CD14-positive monocyte (primary cell): ENCODE measurements at regions not wholly inside any gene's neighbourhood (a gene's known extent, or its start where the extent isn't known, plus 50 kb on each side); places are given as distances from the start of the nearest gene placed in this dataset.

ENCODE experiments used
- DNase-seq, 3 donors: peaks; one replicate each; pipeline ENCODE4 v3.0.0-alpha.2; 2011 to 2022
- H2AFZ ChIP-seq: 2 replicates; pipeline ENCODE4 v1.6.0; 2012; ENCODE audit warnings: mild to moderate bottlenecking, low read depth, low read length, inconsistent platforms; ENCODE audit not compliant: insufficient read depth, poor library complexity, severe bottlenecking
- H3K27ac ChIP-seq, 2 donors: 1 replicate in 1 of 2; 2 replicates in 1 of 2; pipeline ENCODE4 v1.5.1; 2012 to 2013; ENCODE audit warnings: low read length in 2 of 2, control low read depth in 1 of 2, inconsistent platforms in 1 of 2, low read depth in 1 of 2, mild to moderate bottlenecking in 1 of 2
- H3K27me3 ChIP-seq, 2 donors: one replicate each; pipeline versions ENCODE4 v1.6.0 to v1.6.1; 2011 to 2013; ENCODE audit warnings: low read length in 2 of 2; ENCODE audit not compliant: control insufficient read depth in 2 of 2, insufficient read depth in 2 of 2
- H3K36me3 ChIP-seq, 2 donors: replicated peaks in 1 of 2; 1 replicate in 1 of 2; 2 replicates in 1 of 2; pipeline versions ENCODE4 v1.5.1 to v1.6.1; 2012 to 2013; ENCODE audit warnings: low read length in 2 of 2, control low read depth in 1 of 2, inconsistent platforms in 1 of 2, mild to moderate bottlenecking in 1 of 2; ENCODE audit not compliant: insufficient read depth in 2 of 2, control insufficient read depth in 1 of 2
- H3K4me1 ChIP-seq, 2 donors: 1 replicate in 1 of 2; 2 replicates in 1 of 2; pipeline versions ENCODE4 v1.5.1 to v1.6.1; 2012 to 2013; ENCODE audit warnings: low read length in 2 of 2, control low read depth in 1 of 2, inconsistent platforms in 1 of 2, mild to moderate bottlenecking in 1 of 2, moderate library complexity in 1 of 2; ENCODE audit not compliant: insufficient read depth in 2 of 2, control insufficient read depth in 1 of 2
- H3K4me2 ChIP-seq: replicated peaks from 2 replicates; pipeline ENCODE3; 2012; ENCODE audit warnings: low read length, moderate library complexity, mild to moderate bottlenecking; ENCODE audit not compliant: poor library complexity, severe bottlenecking; ENCODE audit errors: extremely low read depth
- H3K4me3 ChIP-seq, 3 experiments: fragments of 200-600 bp in 1 of 3; sonication (generic) in 1 of 3; replicated peaks in 1 of 3; 1 replicate in 2 of 3; 2 replicates in 1 of 3; pipeline ENCODE4 v1.5.1; 2011 to 2013; ENCODE audit warnings: low read length in 3 of 3, mild to moderate bottlenecking in 3 of 3, control low read depth in 2 of 3, low read depth in 2 of 3, inconsistent platforms in 1 of 3, moderate library complexity in 1 of 3
- H3K79me2 ChIP-seq: 2 replicates; pipeline ENCODE4 v1.6.0; 2012; ENCODE audit warnings: mild to moderate bottlenecking, control low read depth, inconsistent platforms, low read length, moderate library complexity; ENCODE audit not compliant: insufficient read depth
- H3K9ac ChIP-seq: 2 replicates; pipeline ENCODE4 v1.6.0; 2017; ENCODE audit warnings: low read length, mild to moderate bottlenecking; ENCODE audit not compliant: insufficient read depth, poor library complexity, severe bottlenecking
- H3K9me3 ChIP-seq, 2 donors: replicated peaks in 1 of 2; 1 replicate in 1 of 2; 2 replicates in 1 of 2; pipeline versions ENCODE4 v1.5.1 to v1.6.1; 2012 to 2013; ENCODE audit warnings: low read length in 2 of 2, control low read depth in 1 of 2; ENCODE audit not compliant: control insufficient read depth in 1 of 2, insufficient read depth in 1 of 2
- H4K20me1 ChIP-seq: 2 replicates; pipeline ENCODE4 v1.6.0; 2012; ENCODE audit warnings: mild to moderate bottlenecking, low read length, control low read depth, moderate library complexity; ENCODE audit not compliant: insufficient read depth
- H3K27ac Mint-ChIP-seq, 7 donors: one replicate each; pipeline ENCODE4 v1.8.0; 2020; ENCODE audit warnings: mild to moderate bottlenecking in 7 of 7, mixed read lengths in 7 of 7, moderate library complexity in 6 of 7, inconsistent platforms in 2 of 7
- H3K27me3 Mint-ChIP-seq, 3 donors: one replicate each; pipeline ENCODE4 v1.8.0; 2021 to 2022; ENCODE audit warnings: low read depth in 3 of 3, mild to moderate bottlenecking in 3 of 3, mixed read lengths in 3 of 3, moderate library complexity in 3 of 3, inconsistent platforms in 1 of 3
- H3K36me3 Mint-ChIP-seq, 2 donors: one replicate each; pipeline ENCODE4 v1.8.0; 2020; ENCODE audit warnings: mixed read lengths in 2 of 2, inconsistent platforms in 1 of 2, mild to moderate bottlenecking in 1 of 2
- H3K4me1 Mint-ChIP-seq: one replicate; pipeline ENCODE4 v1.8.0; 2020; ENCODE audit warnings: mild to moderate bottlenecking, mixed read lengths
- H3K4me3 Mint-ChIP-seq, 2 donors: one replicate each; pipeline ENCODE4 v1.8.0; 2020; ENCODE audit warnings: mild to moderate bottlenecking in 2 of 2, mixed read lengths in 2 of 2, moderate library complexity in 1 of 2
- H3K9me3 Mint-ChIP-seq, 7 donors: one replicate each; pipeline ENCODE4 v1.8.0; 2020 to 2022; ENCODE audit warnings: mixed read lengths in 7 of 7, mild to moderate bottlenecking in 6 of 7, moderate library complexity in 6 of 7, inconsistent platforms in 2 of 7
- CTCF ChIP-seq: fragments of 200-600 bp; IDR thresholded peaks from one replicate; pipeline ENCODE4 v1.8.0; 2022; ENCODE audit warnings: antibody characterized with exemption, mild to moderate bottlenecking
- WGBS: methylation state at CpG from one replicate; pipeline ENCODE4 v1.1.5; 2013; ENCODE audit warnings: missing lambda C conversion rate; ENCODE audit not compliant: insufficient coverage; 5-methylcytosine and 5-hydroxymethylcytosine counted together
- intact Hi-C, 2 donors: fragments of 100-400 bp; cut with micrococcal nuclease; formaldehyde crosslinking; loops; one replicate each; pipeline versions ENCODE4 v1.15.0 to v1.15.1; 2023

- WGBS, result no CpG with 5 or more reads among the region's 4 CpGs
- Mint-ChIP-seq H3K9me3 (peaks cover 0 to 2% (median 0%) of the 10 kb centered on the region in 7 donors), H3K36me3 (no peaks in the 10 kb centered on the region), H3K4me1 (no peaks in the 10 kb centered on the region), H3K27ac (no peak overlapping the region), H3K27me3 (no peaks in the 10 kb centered on the region), H3K4me3 (no peak overlapping the region)
- H3K36me3 ChIP-seq, result no peaks in the 10 kb centered on the region
- H3K27ac ChIP-seq, result no peak overlapping the region
- H2AFZ ChIP-seq, result no peak overlapping the region
- TF ChIP-seq CTCF, result no peak
- H3K4me1 ChIP-seq, result no peaks in the 10 kb centered on the region
- H3K79me2 ChIP-seq, result no peaks in the 10 kb centered on the region
- H3K9me3 ChIP-seq, result no peaks in the 10 kb centered on the region
- intact Hi-C loops, result no loop called here
- H3K4me3 ChIP-seq, result no peak overlapping the region
- H3K9ac ChIP-seq, result no peak overlapping the region
- no peaks in the 10 kb centered on the region for H4K20me1 ChIP-seq
- no peaks in the 10 kb centered on the region for H3K27me3 ChIP-seq
- DNase-seq, result no peak
- no peak overlapping the region for H3K4me2 ChIP-seq
Measured at GRCh38 chr6:131450861-131451260, 122.2 kb upstream of the ARG1 start.

DNA sequence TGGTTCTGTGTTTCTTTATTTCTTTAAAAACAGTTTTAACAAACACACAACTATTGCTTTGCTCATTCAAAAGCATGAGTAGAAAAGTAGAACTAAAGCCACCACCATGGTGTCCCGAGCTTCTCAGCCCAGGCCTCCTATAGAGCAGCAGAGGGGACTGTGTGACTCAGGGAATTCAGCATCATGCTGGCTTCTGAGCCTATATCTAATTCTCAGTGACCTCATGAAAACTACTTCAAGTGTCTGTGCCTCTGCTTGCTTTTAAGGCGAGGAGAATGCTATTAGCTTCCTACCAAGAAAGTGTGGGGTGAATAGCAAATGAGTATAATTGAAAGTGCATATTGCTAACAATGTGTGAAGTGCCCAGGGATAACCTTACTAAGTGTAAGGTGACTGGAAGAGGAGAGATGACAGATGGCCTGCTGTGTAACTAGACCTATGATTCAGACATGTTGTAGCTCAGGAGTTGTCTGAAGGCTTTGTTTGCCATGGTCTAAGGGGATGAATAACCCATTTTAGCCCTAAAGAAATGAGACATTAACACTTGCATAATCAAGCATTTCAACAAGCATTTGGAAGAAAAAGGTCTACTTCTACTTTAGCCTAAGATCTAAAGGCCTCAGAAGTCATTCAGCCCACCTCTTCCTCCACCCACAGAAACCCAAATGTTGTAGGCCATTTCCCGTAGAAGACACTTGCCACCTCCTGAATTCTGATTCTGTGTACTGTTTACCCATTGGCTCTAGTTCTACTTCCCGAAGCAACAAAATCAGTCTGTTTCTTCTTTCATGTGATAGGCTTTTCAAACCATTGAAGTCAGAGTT lies 121.5 kb upstream of the ARG1 start:
- no peak overlapping the region for H2AFZ ChIP-seq
- H3K4me3 Mint-ChIP-seq, result no peak overlapping the region
- H4K20me1 ChIP-seq, result no peaks in the 10 kb centered on the region
- no peak overlapping the region for H3K9ac ChIP-seq
- peaks cover 0 to 2% (median 0%) of the 10 kb centered on the region in 7 donors for H3K9me3 Mint-ChIP-seq
- H3K4me2 ChIP-seq, result no peak overlapping the region
- peaks cover 0 to 2% (median 0%) of the 10 kb centered on the region in 3 donors for H3K27me3 Mint-ChIP-seq
- H3K9me3 ChIP-seq, result no peaks in the 10 kb centered on the region
- no peaks in the 10 kb centered on the region for H3K36me3 ChIP-seq
- no peak overlapping the region for H3K27ac ChIP-seq
- no peak overlapping the region for H3K27ac Mint-ChIP-seq
- intact Hi-C loops, result no loop called here
- no peaks in the 10 kb centered on the region for H3K4me1 Mint-ChIP-seq
- no peaks in the 10 kb centered on the region for H3K36me3 Mint-ChIP-seq
- H3K79me2 ChIP-seq, result no peaks in the 10 kb centered on the region
- 81% methylated on average over 2 of the region's 4 CpGs for WGBS
- H3K4me1 ChIP-seq, result no peaks in the 10 kb centered on the region
- no peak for DNase-seq
- H3K4me3 ChIP-seq, result no peak overlapping the region
- no peak for TF ChIP-seq CTCF
- H3K27me3 ChIP-seq, result no peaks in the 10 kb centered on the region
